GM12864 (cell line): ENCODE measurements at regions not wholly inside any gene's neighbourhood (a gene's known extent, or its start where the extent isn't known, plus 50 kb on each side); places are given as distances from the start of the nearest gene placed in this dataset.
"Not testable (repeated sequence)": the region's sequence is repeated elsewhere in the genome, so short reads cannot be mapped to it uniquely, and the experiment has no call there.

Experiments used
- DNase-seq: peaks from one replicate; pipeline ENCODE4 v3.0.0-alpha.2; 2011; ENCODE audit warnings: low read depth
- H3K4me3 ChIP-seq: 2 replicates; pipeline ENCODE4 v1.5.1; 2011; ENCODE audit warnings: mild to moderate bottlenecking, low read depth, low read length, control low read depth
- CTCF ChIP-seq: IDR thresholded peaks from 2 replicates; pipeline ENCODE4 v1.5.1; 2011; ENCODE audit warnings: low read depth, mild to moderate bottlenecking, moderate library complexity, low read length, control low read depth, inconsistent platforms; ENCODE audit errors: missing control alignments

DNA sequence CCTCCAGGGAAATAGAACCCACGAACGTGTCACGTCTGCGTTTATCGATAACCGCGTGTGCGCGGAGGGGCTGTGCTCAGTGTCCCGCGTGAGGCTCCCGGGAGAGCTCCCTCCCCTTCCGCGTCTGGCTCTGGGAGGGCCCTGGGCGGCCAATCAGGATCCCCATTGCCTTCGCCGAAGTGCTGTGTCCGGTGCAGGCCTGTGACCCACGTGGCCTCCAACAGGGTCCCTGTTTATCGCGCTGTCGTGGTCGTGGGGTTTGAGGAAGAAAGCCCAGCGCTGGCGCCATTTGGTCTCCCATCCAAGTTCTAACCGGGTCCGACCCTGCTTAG is 345.6 kb downstream of the ADGRD1 start:
- not testable (repeated sequence) for H3K4me3 ChIP-seq, DNase-seq

DNA sequence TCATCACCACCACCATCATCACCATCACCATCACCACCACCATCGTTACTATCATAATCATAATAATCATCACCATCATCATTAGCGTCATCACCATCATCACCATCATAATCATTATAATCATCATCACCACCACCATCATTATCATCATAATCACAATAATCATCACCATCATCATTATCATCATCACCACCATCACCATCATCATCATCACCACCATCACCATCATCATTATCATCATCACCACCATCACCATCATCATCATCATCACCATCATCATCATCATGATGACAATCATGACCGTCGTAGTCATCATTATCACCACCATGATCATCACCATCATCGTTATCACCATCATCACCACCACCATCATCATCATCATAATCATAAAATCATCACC is 349.9 kb downstream of the ADGRD1 start:
- H3K4me3 ChIP-seq, DNase-seq: not testable (repeated sequence)

GRCh38 chr12:131304642-131305041 is 350.9 kb downstream of the ADGRD1 start:
- DNase-seq, H3K4me3 ChIP-seq: not testable (repeated sequence)

DNA sequence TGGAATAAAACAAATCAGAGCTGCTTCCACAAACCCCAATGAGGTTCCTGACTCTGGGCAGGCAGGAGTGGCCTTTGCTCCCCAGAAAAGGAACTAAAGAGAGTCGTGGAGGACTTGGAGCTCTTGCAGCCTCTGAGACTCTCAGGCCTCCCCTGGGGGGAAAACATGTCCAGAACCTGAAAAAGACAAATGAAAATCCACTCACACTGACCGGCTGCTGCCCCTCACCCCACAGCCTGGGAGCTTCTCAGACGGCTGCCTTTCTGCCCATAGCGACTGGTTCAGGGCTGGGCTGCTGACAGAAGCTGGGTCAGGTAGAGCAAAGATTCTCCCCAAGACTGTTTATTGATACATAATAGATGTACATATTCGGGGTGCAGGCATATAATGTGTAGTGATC is 356.0 kb downstream of the ADGRD1 start:
- TF ChIP-seq CTCF, result no peak
- H3K4me3 ChIP-seq, result no peak overlapping the region
- no peak for DNase-seq

- not testable (repeated sequence) for H3K4me3 ChIP-seq, DNase-seq
Measured at GRCh38 chr12:131310227-131310969, 356.7 kb downstream of the ADGRD1 start.

DNA sequence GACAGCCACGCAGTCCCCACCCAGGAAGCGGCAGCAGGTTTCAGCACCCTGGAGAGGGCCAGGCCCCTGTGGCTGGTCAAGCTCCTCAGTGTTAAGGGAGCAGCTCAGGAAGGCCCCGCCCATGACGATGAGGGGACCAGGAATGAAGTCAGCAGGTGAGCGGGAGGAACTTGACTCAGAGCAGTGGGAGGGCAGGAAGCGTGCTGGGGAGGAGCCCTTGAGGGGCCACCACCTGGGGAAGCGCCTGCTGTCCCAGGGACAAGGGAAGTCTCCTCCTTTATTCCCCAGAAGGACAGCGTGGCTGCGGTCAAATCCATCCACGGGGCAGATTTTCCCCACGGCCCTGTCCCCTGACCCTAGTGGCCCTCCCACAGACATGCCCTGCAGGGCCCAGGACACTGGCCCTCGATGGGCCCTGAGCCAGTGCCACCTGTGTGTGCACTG is 357.6 kb downstream of the ADGRD1 start:
- H3K4me3 ChIP-seq, DNase-seq: not testable (repeated sequence)

DNA sequence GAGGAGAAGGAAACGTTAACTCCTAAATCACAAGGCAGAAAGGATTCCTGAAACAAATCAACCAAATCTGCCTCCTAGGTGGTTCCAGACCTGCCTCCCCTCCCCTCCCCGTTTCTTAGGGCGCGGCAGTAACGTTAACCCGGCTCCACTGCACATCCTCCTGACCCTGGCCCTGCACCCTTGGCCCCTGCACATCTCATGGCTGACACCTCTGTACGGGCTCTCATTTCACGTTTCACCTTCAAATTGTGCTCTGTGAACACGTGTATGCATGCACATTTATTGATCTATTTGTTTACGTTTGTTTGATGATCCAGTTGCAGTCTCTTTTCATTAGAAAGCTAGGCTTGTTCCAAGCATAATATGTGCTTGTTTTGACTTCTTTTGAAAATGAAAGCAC is 358.1 kb downstream of the ADGRD1 start:
- TF ChIP-seq CTCF, result no peak
- H3K4me3 ChIP-seq, result no peak overlapping the region
- no peak for DNase-seq

DNA sequence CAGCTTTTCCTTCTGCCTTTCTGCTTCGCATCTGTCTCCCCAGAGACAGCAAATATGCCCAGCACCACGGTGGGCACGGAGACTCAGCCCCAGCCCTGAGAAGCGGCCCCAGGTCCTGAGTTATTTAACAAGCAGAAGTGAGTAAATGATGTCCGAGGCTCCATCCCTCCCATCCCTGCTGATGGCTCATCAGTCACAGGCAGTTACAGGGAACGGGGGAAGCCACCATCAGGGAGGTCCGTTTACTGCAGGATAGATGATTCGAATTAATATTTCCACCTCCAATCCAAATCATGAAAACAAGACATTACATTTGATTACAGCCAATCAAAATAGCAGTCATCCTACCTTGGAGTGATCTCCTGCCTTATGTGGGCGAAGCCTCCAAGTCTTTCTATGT is 358.7 kb downstream of the ADGRD1 start:
- H3K4me3 ChIP-seq, DNase-seq: not testable (repeated sequence)

DNA sequence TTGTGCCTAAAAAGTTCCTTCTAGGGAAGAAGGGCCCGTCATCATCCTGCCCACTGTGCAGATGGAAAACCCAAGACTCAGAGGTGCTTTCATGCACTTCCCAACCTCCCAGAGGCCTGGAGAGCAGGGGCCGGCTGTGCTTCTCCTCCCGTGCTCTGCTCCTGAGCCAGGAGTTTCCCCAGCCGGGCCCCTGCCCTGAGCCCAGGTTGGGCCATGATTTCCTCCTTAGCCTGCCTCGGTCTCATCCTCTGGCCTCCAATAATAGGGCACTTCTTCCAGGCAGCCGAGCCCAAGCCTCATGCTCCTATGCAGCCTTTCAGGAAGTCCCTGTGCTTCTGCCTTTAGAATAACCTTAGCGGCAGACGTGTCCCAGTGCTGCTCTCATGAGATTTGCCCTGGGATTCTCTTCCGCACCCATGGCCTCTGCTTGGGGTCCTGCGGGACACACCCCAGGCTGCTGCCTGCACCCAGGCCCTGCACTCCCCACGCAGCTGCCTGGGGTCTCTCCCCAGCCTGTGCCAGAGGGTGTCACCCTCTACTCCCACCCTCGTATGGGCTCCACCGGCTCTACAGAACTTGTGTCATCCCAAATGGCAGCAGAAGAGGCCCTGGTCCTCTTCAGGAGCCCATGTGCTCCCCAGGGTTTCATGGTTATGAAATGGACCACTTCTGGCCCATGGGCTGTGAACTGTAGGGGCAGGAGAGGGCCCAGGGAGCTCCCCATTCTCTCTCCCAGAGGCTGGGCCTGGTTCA is 359.3 kb downstream of the ADGRD1 start:
- TF ChIP-seq CTCF, result no peak
- no peak for DNase-seq
- H3K4me3 ChIP-seq, result no peak overlapping the region

DNA sequence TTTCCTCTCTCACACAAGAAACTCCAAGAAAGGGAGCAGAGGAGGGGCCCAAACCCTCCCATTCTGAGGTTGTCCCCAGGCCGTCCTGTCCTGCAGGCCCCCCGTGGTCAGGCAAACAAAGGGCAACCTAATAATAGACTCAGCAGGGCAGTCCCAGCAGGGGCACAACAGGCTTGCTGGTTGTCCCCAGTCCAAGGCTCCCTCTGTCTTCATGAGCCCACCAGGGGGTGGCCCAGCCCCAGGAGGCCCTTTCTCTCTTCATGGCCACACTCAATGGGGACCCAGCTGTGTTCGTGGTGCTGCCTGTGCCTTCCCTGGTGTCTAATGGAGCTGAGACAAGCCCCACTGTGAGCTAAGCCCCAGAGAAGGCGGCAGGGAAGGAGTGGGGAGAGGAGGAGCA is 359.9 kb downstream of the ADGRD1 start:
- DNase-seq, result no peak
- H3K4me3 ChIP-seq, result no peak overlapping the region
- TF ChIP-seq CTCF, result no peak
